A673 (cell line): ENCODE measurements at regions not wholly inside any gene's neighbourhood (a gene's known extent, or its start where the extent isn't known, plus 50 kb on each side); places are given as distances from the start of the nearest gene placed in this dataset.

Experiments
- BruUV-seq: library from RNA; stranded (reverse); fragments of 400-500 nt; replicated peaks from 2 replicates; lab custom pipeline; 2021; lab: Mats Ljungman, UMichigan
- CTCF ChIA-PET: fragments of 300-600 bp; sonication (Branson Sonifier 250); formaldehyde crosslinking; loops from one replicate; lab custom pipeline; 2022; ENCODE audit warnings: antibody characterized with exemption; lab: Charles Lee
- POLR2A ChIA-PET: fragments of 300-600 bp; sonication (Branson Sonifier 250); formaldehyde crosslinking; loops from one replicate; lab custom pipeline; 2022; ENCODE audit warnings: antibody characterized with exemption; ENCODE audit not compliant: low non-redundant PET; lab: Charles Lee
- DNase-seq: peaks from one replicate; pipeline ENCODE4 v3.0.0-alpha.2; 2015; ENCODE audit warnings: low spot score
- H3K27ac ChIP-seq: fragments of 200-600 bp; sonication (generic); 2 replicates; pipeline ENCODE4 v1.5.1; 2016; ENCODE audit warnings: mixed run types, low read depth, mild to moderate bottlenecking, mixed read lengths, antibody characterized with exemption, low read length; ENCODE audit not compliant: poor library complexity, severe bottlenecking
- H3K27me3 ChIP-seq: fragments of 200-600 bp; sonication (generic); replicated peaks from 2 replicates; pipeline ENCODE4 v1.6.1; 2017; ENCODE audit warnings: mixed run types, low read depth, mild to moderate bottlenecking, mixed read lengths, antibody characterized with exemption, low read length; ENCODE audit not compliant: insufficient read depth, poor library complexity
- H3K36me3 ChIP-seq: fragments of 200-600 bp; sonication (generic); 2 replicates; pipeline ENCODE4 v1.6.1; 2016; ENCODE audit warnings: mixed run types, mild to moderate bottlenecking, mixed read lengths, antibody characterized with exemption, low read length; ENCODE audit not compliant: insufficient read depth, poor library complexity, severe bottlenecking
- H3K4me1 ChIP-seq: fragments of 200-600 bp; sonication (generic); 2 replicates; pipeline ENCODE4 v1.6.1; 2017; ENCODE audit warnings: mixed run types, mild to moderate bottlenecking, mixed read lengths, antibody characterized with exemption, low read length; ENCODE audit not compliant: insufficient read depth, poor library complexity, severe bottlenecking
- H3K4me3 ChIP-seq: fragments of 200-600 bp; sonication (generic); 2 replicates; pipeline ENCODE4 v1.5.1; 2016; ENCODE audit warnings: low read depth, mixed run types, mild to moderate bottlenecking, mixed read lengths, low read length; ENCODE audit not compliant: poor library complexity, severe bottlenecking
- H3K9me3 ChIP-seq: fragments of 200-600 bp; sonication (generic); 2 replicates; pipeline ENCODE4 v1.6.1; 2016; ENCODE audit warnings: mixed run types, low read depth, mild to moderate bottlenecking, mixed read lengths, antibody characterized with exemption, low read length; ENCODE audit not compliant: poor library complexity, severe bottlenecking
- CTCF ChIP-seq: fragments of 300-800, 200-600 bp; sonication (generic); conservative IDR thresholded peaks from 2 replicates; pipeline ENCODE4 v1.5.1; 2017; ENCODE audit warnings: low read depth, mild to moderate bottlenecking, antibody characterized with exemption, low read length, moderate library complexity, mixed read lengths
- EZH2 ChIP-seq: fragments of 200-600 bp; sonication (generic); IDR thresholded peaks from 2 replicates; pipeline ENCODE4 v1.6.1; 2017; ENCODE audit warnings: borderline replicate concordance, low read depth, mild to moderate bottlenecking, mixed read lengths, antibody characterized with exemption, low read length; ENCODE audit not compliant: poor library complexity, severe bottlenecking
- intact Hi-C: fragments of 100-400 bp; cut with micrococcal nuclease; formaldehyde crosslinking; loops from one replicate; pipeline ENCODE4 v1.10.0; 2022; ENCODE audit not compliant: unreplicated experiment

DNA sequence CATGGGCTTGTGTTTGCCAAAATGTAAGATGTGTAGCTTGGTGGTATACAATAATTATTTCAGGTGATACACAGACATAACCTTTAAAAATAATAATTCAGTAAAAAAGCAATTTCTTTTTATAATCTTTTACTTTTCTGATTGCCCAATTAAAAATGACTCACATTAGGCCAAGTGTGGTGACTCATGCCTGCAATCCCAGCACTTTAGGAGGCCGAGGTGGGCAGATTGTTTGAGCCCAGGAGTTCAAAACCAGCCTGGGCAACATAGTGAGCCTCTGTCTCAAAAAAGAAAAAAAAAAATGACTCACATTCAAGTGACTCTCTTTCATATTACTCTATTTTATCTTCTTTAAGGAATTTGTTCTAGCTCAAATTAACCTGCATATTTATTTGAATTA, 449.4 kb upstream of the HTR2C start:
- no TSS peak for BruUV-seq
- TF ChIP-seq EZH2 (no peak), CTCF (no peak)
- H3K9me3 ChIP-seq: no peaks in the 10 kb centered on the region
- no peaks in the 10 kb centered on the region for H3K4me1 ChIP-seq
- no peak overlapping the region for H3K27ac ChIP-seq
- DNase-seq: no peak
- no peak overlapping the region for H3K4me3 ChIP-seq
- no peaks in the 10 kb centered on the region for H3K36me3 ChIP-seq
- ChIA-PET CTCF (no interaction called here), POLR2A (no interaction called here)
- H3K27me3 ChIP-seq: no peaks in the 10 kb centered on the region
- intact Hi-C loops: no loop called here

- ChIA-PET POLR2A (no interaction called here), CTCF (no interaction called here)
- Histone ChIP-seq H3K4me3 (no peak overlapping the region), H3K4me1 (no peaks in the 10 kb centered on the region), H3K27me3 (no peaks in the 10 kb centered on the region), H3K36me3 (no peaks in the 10 kb centered on the region), H3K27ac (no peak overlapping the region), H3K9me3 (no peaks in the 10 kb centered on the region)
- no TSS peak for BruUV-seq
- intact Hi-C loops: no loop called here
- no peak for DNase-seq
- no peak for TF ChIP-seq EZH2
- TF ChIP-seq CTCF: no peak
Observed at GRCh38 chrX:114127411-114128025, 456.4 kb upstream of the HTR2C start.

DNA sequence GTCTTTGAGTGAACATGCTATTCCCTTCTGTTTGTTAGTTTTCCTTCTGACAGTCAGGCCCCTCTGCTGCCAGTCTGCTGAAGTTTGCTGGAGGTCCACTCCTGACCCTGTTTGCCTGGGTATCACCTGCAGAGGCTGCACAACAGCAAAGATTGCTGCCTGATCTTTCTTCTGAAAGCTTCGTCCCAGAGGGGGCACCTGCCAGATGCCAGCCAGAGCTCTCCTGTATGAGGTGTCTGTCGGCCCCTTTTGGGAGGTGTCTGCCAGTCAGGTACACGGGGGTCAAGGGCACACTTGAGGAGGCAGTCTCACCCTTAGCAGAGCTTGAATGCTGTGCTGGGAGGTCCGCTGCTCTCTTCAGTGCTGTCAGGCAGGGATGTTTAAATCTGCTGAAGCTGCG, 456.9 kb upstream of the HTR2C start:
- no peak overlapping the region for H3K4me3 ChIP-seq

More for the DNA sequence above, 456.9 kb upstream of the HTR2C start:
- no peaks in the 10 kb centered on the region for H3K9me3 ChIP-seq
- no peaks in the 10 kb centered on the region for H3K4me1 ChIP-seq
- no peaks in the 10 kb centered on the region for H3K36me3 ChIP-seq
- CTCF ChIA-PET: no interaction called here
- intact Hi-C loops: no loop called here
- no TSS peak for BruUV-seq
- POLR2A ChIA-PET: no interaction called here
- no peaks in the 10 kb centered on the region for H3K27me3 ChIP-seq
- no peak overlapping the region for H3K27ac ChIP-seq
- no peak for DNase-seq
- TF ChIP-seq CTCF (no peak), EZH2 (no peak)
